NCI-H82 treated with DMSO at 0.1 percent for 48 hours (cell line): ENCODE measurements at regions not wholly inside any gene's neighbourhood (a gene's known extent, or its start where the extent isn't known, plus 50 kb on each side); places are given as distances from the start of the nearest gene placed in this dataset.

Experiments used
- DNase-seq: peaks from one replicate; lab custom pipeline; 2025; ENCODE audit not compliant: unreplicated experiment; lab: John Stamatoyannopoulos, UW

GRCh38 chr13:31895691-31896090, 135.9 kb upstream of the FRY start:
- no peak for DNase-seq

- no peak for DNase-seq
Measured at GRCh38 chr13:31896427-31896826, 135.1 kb upstream of the FRY start.

GRCh38 chr13:31898378-31899071, 133.0 kb upstream of the FRY start:
- DNase-seq, result no peak

GRCh38 chr13:31901985-31902384, 129.6 kb upstream of the FRY start:
- DNase-seq, result no peak

- no peak for DNase-seq
Measured at GRCh38 chr13:31903111-31903815, 128.3 kb upstream of the FRY start.

- no peak for DNase-seq
Measured at GRCh38 chr13:31904941-31905824, 126.4 kb upstream of the FRY start.

GRCh38 chr13:31905961-31906360, 125.6 kb upstream of the FRY start:
- no peak for DNase-seq

GRCh38 chr13:31908696-31909411, 122.7 kb upstream of the FRY start:
- DNase-seq, result no peak

GRCh38 chr13:31909864-31910551, 121.6 kb upstream of the FRY start:
- peak; percentile 34 for DNase-seq

- no peak for DNase-seq
Measured at GRCh38 chr13:31910633-31911032, 120.9 kb upstream of the FRY start.

- peak; percentile 85 for DNase-seq
Measured at GRCh38 chr13:31912647-31913401, 118.8 kb upstream of the FRY start.

GRCh38 chr13:31913459-31913858, 118.1 kb upstream of the FRY start:
- DNase-seq, result no peak

- no peak for DNase-seq
Measured at GRCh38 chr13:31914843-31915242, 116.7 kb upstream of the FRY start.

GRCh38 chr13:31918707-31919106, 112.9 kb upstream of the FRY start:
- no peak for DNase-seq

GRCh38 chr13:31919241-31919640, 112.3 kb upstream of the FRY start:
- no peak for DNase-seq

GRCh38 chr13:31919971-31920726, 111.4 kb upstream of the FRY start:
- no peak for DNase-seq

GRCh38 chr13:31920727-31921100, 110.9 kb upstream of the FRY start:
- no peak for DNase-seq

GRCh38 chr13:31922724-31923123, 108.8 kb upstream of the FRY start:
- no peak for DNase-seq

- DNase-seq, result peak; percentile 42
Measured at GRCh38 chr13:31923134-31923763, 108.3 kb upstream of the FRY start.
